T-helper 17 cell (primary cell): ENCODE measurements at regions not wholly inside any gene's neighbourhood (a gene's known extent, or its start where the extent isn't known, plus 50 kb on each side); places are given as distances from the start of the nearest gene placed in this dataset.

ENCODE experiments used
- ATAC-seq: fragments of 150-1000 bp; cut with Tn5 transposase; 2 replicates; pipeline ENCODE4 v1.10.0; 2021; ENCODE audit warnings: mild to moderate bottlenecking, moderate library complexity
- DNase-seq, 3 donors: peaks; one replicate each; pipeline versions ENCODE4 v3.0.0 to v3.0.0-alpha.2; 2020 to 2021
- H3K9me3 ChIP-seq: one replicate; pipeline ENCODE4 v1.7.0; 2013; ENCODE audit warnings: low read length, mild to moderate bottlenecking; ENCODE audit not compliant: control insufficient read depth, poor library complexity, severe bottlenecking
- H3K27ac Mint-ChIP-seq: one replicate; pipeline ENCODE4 v1.8.0; 2022; ENCODE audit warnings: mild to moderate bottlenecking, moderate library complexity, mixed read lengths
- H3K27me3 Mint-ChIP-seq: one replicate; pipeline ENCODE4 v1.8.0; 2022; ENCODE audit warnings: mixed read lengths
- H3K36me3 Mint-ChIP-seq: one replicate; pipeline ENCODE4 v1.8.0; 2022; ENCODE audit warnings: low read depth, mixed read lengths
- H3K4me1 Mint-ChIP-seq: one replicate; pipeline ENCODE4 v1.8.0; 2022; ENCODE audit warnings: mild to moderate bottlenecking, mixed read lengths
- H3K4me3 Mint-ChIP-seq: one replicate; pipeline ENCODE4 v1.8.0; 2022; ENCODE audit warnings: mild to moderate bottlenecking, moderate library complexity, mixed read lengths

DNA sequence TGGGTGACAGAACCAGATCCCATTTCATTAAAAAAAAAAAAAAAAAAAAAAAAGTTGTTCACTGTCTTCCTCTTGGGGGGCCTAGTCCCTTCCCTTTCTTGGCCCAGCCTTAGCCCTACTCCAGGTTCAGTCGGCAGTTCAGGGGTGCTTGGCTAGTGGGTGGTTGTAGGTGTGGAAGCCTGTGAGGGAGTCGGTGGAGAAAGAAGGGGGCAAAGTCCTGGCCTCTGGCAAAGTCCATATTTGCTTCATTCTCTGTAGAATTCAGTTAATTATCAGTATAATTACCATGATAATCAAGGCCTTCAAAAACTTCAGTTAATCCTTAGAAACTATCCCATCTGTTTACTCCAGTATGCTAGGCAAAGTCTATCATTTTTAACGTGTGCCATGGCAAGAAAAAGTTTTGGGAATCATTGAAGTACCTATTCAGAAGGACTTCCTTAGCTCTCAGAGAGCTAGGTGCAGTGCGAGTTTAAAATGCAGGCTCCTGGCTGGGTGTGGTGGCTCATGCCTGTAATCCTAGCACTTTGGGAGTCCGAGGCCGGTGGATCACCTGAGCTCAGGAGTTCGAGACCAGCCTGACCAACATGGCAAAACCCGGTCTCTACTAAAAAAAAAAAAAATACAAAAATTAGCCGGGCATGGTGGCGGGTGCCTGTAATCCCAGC lies 205.7 kb upstream of the ARG1 start:
- Mint-ChIP-seq H3K4me1 (peaks cover 7% of the 10 kb centered on the region), H3K36me3 (peaks cover 2% of the 10 kb centered on the region), H3K4me3 (no peak overlapping the region), H3K27ac (no peak overlapping the region), H3K27me3 (no peaks in the 10 kb centered on the region)
- H3K9me3 ChIP-seq, result no peaks in the 10 kb centered on the region
- ATAC-seq (no peak), DNase-seq (no peak)

DNA sequence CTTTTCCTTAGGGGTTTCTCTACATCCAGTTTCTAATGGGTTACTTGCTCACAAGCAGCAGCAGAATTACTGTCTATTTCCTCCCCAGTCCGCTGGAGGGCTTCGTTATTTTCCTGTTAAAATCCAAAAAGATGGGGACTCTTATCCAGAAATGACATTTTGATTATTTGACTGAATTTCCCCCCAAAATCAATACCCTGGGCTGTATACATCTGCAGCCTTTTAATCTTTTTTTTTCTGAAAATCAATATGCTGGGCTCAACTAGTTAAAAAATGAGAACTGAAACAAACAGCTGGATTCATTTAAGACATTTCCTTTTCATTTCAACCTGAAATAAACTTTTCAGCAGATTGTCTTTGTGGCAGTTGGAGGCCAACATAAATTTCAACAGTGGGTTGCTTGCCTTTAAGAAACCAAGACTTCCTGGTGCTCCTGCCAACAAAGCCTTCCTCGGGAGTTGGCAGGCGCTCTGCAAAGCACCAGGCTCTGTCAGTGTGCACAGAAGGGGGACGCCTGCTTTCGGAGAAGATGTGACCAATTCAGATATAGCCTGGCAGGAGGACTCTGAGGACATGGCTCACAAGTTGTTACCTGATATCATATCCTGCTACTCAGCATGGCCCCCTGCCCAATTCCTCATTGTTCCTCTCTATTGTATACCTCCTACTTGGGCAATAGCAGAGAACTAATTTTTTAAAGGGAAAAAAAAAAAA lies 204.7 kb upstream of the ARG1 start:
- no peak for ATAC-seq
- DNase-seq, result no peak
- H3K4me1 Mint-ChIP-seq, result peaks cover 7% of the 10 kb centered on the region
- H3K4me3 Mint-ChIP-seq, result no peak overlapping the region
- no peaks in the 10 kb centered on the region for H3K9me3 ChIP-seq
- H3K27me3 Mint-ChIP-seq, result no peaks in the 10 kb centered on the region
- H3K27ac Mint-ChIP-seq, result no peak overlapping the region
- H3K36me3 Mint-ChIP-seq, result peaks cover 2% of the 10 kb centered on the region

DNA sequence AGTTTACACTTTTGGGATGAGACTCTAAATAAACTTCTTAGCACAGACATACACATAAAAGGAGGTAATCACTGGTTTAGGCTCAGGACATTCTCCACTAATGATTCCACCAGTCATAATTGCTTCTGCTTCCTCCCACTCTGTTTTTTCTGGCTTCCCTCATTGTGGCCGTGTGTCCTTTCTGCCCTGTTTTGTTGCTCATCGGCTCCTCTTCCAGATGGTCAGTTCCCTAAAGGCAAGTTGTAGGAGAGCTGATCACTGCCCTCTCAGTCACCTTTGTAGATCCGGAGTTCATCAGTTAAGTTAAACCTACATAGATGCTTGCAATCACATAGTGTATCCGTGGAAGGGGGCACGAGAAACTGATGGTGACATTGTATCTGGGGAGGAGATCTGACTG lies 200.5 kb upstream of the ARG1 start:
- no peaks in the 10 kb centered on the region for H3K9me3 ChIP-seq
- Mint-ChIP-seq H3K27ac (no peak overlapping the region), H3K36me3 (peaks cover 2% of the 10 kb centered on the region), H3K4me3 (no peak overlapping the region), H3K27me3 (no peaks in the 10 kb centered on the region), H3K4me1 (peaks cover 5% of the 10 kb centered on the region)
- DNase-seq (no peak), ATAC-seq (no peak)

DNA sequence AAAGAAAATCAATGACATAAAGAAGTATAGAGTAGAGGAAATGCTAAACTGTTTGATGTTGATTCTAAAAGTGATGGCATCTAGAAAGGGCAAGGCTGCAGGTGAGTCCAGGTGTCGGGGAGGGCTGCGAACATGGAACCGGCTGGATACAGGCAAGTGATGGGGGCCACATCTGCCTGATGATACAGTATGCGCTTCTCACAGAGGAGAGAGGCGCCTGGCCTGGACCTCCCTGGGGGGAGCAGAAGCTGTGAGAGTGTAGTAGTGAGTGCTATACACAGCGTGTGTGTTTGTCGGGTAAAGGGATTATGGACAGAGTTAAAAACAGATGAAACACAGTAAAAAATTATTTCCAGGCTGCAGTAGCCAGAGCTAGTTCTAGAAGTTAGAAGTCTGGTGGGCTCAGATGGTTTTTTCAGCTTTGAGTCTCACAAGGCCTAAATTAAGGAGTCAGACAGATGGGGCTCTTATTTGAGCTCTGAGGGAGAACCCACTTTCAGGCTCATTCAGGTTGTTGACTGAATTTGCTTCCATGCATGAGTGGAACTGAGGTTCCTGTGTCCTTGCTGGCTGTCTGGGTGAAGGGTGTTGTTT lies 195.8 kb upstream of the ARG1 start:
- Mint-ChIP-seq H3K27me3 (no peaks in the 10 kb centered on the region), H3K36me3 (peaks cover 2% of the 10 kb centered on the region), H3K4me3 (no peak overlapping the region), H3K4me1 (peaks cover 5% of the 10 kb centered on the region), H3K27ac (no peak overlapping the region)
- DNase-seq (no peak), ATAC-seq (no peak)
- no peaks in the 10 kb centered on the region for H3K9me3 ChIP-seq

DNA sequence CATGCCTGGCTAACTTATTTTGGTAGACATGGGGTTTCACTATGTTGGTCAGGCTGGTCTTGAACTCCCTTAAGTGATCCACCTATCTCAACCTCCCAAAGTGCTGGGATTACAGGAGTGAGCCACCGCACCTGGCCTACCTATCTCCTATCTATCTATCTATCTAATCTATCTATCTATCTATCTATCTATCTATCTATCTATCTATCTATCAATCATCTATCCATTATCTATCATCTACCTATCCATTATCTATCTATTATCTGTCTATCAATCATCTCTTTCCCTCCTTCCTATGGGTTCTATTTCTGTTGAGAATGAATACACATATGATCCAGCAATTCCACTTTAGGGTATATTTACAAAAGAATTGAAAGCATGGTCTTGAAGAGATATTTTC lies 194.2 kb upstream of the ARG1 start:
- H3K27ac Mint-ChIP-seq, result no peak overlapping the region
- no peak overlapping the region for H3K4me3 Mint-ChIP-seq
- DNase-seq (no peak), ATAC-seq (no peak)
- peaks cover 5% of the 10 kb centered on the region for H3K4me1 Mint-ChIP-seq
- no peaks in the 10 kb centered on the region for H3K9me3 ChIP-seq
- peaks cover 2% of the 10 kb centered on the region for H3K36me3 Mint-ChIP-seq
- no peaks in the 10 kb centered on the region for H3K27me3 Mint-ChIP-seq

DNA sequence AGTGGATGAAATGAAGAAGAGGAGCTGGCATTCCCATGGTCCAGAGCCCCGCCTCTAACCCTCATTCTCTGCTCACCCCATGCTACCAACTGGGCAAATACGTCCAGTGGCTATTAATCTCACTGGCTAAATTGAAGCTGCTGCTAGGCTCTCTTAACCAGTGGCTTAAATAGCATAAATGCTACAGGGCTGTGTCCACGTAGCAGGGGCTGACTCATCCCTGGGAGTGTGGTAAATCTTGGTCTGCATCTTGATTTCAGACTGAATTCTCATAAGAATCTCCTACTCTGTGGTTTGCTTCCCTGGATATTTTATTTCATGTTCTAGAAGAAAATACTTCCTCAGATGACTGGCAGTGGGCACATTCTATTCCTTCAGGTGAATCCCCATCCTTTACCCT lies 193.1 kb upstream of the ARG1 start:
- no peak overlapping the region for H3K27ac Mint-ChIP-seq
- H3K36me3 Mint-ChIP-seq, result peaks cover 2% of the 10 kb centered on the region
- DNase-seq (no peak), ATAC-seq (no peak)
- H3K4me3 Mint-ChIP-seq, result no peak overlapping the region
- H3K9me3 ChIP-seq, result no peaks in the 10 kb centered on the region
- H3K27me3 Mint-ChIP-seq, result no peaks in the 10 kb centered on the region
- H3K4me1 Mint-ChIP-seq, result peaks cover 5% of the 10 kb centered on the region

DNA sequence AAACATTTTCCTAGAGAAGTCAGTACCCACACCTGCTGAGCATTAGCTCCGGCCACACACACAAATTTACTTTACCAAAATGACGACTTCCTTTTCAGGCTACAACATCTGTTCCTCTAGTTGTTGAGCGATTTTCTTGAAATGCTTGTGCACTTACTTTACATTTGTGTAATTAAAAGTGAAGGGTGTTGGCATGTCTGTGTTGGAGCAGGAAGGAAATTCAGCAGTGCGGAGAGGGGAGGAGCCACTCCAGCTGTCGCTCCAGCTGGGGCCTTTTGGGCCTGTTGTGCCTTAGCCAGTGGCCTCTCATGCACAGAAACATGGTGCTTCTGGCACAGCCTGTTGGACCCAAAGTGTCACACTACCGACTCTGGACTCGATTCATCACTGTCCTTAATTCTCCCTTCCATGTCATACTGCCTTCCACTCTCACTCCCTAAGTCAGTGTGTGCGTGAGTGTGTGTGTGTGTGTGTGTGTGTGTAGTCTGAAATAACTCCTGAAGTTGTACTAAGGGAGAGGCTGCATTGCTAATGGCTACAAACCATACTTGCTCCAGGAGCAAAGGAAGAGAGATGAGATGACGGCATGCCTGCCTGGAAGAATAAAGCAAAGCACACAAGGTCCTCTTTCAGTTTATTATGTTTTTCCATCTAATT lies 191.8 kb upstream of the ARG1 start:
- H3K27me3 Mint-ChIP-seq, result no peaks in the 10 kb centered on the region
- peaks cover 3% of the 10 kb centered on the region for H3K4me1 Mint-ChIP-seq
- peaks cover 5% of the 10 kb centered on the region for H3K36me3 Mint-ChIP-seq
- DNase-seq, result no peak
- H3K27ac Mint-ChIP-seq, result no peak overlapping the region
- no peak overlapping the region for H3K4me3 Mint-ChIP-seq
- ATAC-seq, result no peak
- no peaks in the 10 kb centered on the region for H3K9me3 ChIP-seq

DNA sequence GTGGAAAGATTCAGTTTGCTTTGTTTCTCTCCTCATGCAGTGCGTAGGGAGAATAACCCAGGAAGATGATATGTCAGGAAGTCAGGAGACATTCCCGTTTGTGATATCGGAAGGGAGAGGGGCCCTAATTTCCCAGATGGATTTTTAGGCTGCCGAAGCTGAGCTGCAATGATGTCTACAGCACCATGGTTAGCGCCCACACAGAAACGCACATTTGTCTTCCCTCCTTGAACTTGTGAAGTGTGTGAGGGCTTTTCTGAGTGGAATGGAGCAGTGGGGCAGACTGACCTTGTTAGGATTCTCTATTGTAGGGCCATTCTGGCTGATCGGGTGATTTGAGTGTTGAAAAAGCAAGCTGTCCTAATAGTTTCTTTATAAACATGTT lies 191.3 kb upstream of the ARG1 start:
- H3K9me3 ChIP-seq, result no peaks in the 10 kb centered on the region
- Mint-ChIP-seq H3K27me3 (no peaks in the 10 kb centered on the region), H3K4me1 (peaks cover 3% of the 10 kb centered on the region), H3K36me3 (peaks cover 5% of the 10 kb centered on the region), H3K4me3 (no peak overlapping the region), H3K27ac (no peak overlapping the region)
- no peak for DNase-seq
- no peak for ATAC-seq

DNA sequence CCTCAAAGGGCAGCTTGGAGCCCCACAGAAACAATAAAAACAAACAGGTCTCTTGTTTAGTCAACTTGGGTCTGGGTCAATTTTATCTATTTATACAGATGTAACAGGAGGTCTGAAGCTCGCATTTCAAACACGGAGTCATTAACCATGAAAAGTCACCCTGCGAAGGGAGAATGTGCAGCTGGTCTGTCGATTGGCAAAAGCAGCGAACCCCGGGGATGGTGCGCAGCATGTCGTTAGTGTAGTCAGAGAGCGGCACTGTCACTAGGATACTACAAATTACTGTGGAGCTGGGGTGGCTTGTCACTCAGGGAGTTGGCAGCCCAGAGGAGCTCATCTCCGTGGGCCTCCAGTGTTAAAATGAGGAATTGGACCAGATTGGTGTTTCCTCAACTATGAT lies 190.4 kb upstream of the ARG1 start:
- no peak for ATAC-seq
- Mint-ChIP-seq H3K4me3 (no peak overlapping the region), H3K36me3 (peaks cover 2% of the 10 kb centered on the region), H3K4me1 (no peaks in the 10 kb centered on the region), H3K27me3 (no peaks in the 10 kb centered on the region), H3K27ac (peak overlapping the region; percentile 17)
- no peaks in the 10 kb centered on the region for H3K9me3 ChIP-seq
- DNase-seq, result no peak

DNA sequence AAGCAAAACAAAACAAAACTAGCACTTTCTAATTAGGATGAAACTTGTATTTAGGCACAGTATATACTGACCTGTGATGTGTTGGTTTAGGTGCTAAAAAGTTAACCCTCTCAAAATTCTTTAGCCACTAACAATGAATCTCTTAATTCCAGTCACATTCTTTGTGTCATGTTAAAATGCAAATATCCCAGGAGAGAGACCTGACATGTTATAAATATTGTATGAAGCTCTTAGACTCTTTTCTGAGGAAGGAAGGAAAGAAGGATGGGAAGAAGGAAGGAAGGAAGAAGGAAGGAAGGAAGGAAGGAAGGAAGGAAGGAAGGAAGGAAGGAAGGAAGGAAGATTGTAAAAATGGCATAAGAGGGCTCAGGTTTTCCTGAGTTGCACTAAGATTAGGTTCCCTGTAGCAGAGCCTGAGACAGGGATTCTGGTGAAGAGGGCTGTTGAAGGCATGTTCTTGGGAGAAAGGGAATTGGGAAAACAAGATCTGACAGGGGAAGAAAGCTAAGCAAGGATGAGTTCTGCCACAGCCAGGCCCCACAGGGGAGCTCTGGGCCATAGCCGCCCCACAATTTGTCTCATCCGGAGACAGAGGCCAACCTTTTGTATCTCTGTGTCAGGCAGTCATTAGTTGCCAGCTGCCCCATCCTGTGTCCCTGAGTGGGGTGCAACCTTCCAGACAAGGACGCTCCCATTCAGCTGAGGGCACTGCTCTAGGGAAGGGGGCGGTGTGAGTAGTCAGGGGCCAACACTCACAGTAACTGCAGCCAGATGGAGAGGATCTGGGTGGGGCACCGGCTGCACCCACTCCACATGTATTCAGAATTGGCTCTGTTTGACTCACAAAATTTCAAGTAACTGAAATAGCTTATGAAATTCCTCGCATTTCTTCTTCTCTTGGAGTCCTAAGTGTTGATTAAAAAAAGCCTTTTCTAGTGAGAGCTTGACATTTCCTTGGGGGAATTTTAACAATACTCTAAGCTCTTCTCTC lies 189.3 kb upstream of the ARG1 start:
- Mint-ChIP-seq H3K27me3 (no peaks in the 10 kb centered on the region), H3K4me1 (peaks cover 3% of the 10 kb centered on the region), H3K36me3 (peaks cover 5% of the 10 kb centered on the region), H3K27ac (peak overlapping the region; percentile 17), H3K4me3 (no peak overlapping the region)
- ATAC-seq (no peak), DNase-seq (no peak)
- no peaks in the 10 kb centered on the region for H3K9me3 ChIP-seq

DNA sequence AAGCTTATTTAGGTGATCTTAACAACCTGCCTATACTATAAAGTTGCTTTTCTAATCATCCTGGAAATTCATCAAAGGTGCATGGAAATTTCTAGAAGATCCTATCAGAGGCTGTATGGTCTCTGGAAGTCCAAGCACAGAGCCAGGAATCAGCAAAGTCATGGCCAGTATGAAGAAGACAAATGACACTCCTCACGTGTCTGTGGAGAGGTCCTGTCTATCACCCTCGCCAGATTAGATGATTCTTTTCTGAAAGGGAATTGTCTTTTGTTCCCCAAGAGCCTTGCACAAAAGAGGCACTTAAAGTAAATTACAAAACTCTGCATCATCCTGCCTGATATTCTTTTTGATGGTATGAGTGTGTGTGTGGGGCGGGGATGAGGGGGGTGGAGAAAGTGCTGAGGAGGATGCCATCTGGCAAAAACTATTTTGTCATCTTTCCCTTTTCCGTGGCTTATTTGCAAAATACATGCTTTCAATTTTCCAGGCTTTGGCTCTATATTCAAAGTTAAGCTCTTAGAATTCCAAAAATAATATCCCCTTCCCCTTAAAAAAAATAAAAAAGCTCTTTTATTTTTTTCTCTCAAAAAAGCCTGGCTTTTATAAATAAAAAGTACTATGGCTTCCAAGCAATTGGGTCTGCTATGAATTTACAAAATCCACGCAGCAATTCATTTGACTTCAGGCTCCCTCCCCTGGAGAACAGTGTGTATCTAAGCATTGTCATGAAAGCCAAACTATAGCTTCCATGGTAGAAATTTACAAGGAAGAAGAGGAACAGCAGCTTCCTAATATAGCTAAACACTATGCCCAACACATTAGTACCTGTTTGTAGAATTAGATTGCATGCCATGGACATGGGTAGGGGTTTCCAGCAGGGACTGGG lies 185.2 kb upstream of the ARG1 start:
- ATAC-seq (no peak), DNase-seq (no peak)
- Mint-ChIP-seq H3K27me3 (no peaks in the 10 kb centered on the region), H3K36me3 (peaks cover 8% of the 10 kb centered on the region), H3K4me3 (no peak overlapping the region), H3K27ac (no peak overlapping the region), H3K4me1 (peaks cover 8% of the 10 kb centered on the region)
- no peaks in the 10 kb centered on the region for H3K9me3 ChIP-seq

DNA sequence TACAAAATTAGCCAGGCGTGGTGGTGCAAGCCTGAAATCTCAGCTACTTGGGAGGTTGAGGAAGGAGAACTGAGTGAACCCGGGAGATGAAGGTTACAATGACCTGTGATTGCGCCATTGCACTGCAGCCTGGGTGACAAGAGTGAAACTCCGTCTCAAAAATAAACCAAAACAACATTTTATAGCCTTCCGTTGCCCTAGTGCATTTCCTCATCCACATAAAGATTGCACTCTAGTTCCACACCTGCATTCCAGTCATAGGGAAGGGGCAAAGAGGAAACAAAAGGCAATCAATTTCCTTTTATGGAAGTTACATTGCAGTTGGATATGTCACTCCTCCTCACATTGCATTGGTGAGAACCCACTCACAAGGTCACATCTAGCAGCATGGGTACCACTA lies 182.7 kb upstream of the ARG1 start:
- ATAC-seq (no peak), DNase-seq (no peak)
- H3K27ac Mint-ChIP-seq, result no peak overlapping the region
- no peaks in the 10 kb centered on the region for H3K27me3 Mint-ChIP-seq
- no peaks in the 10 kb centered on the region for H3K9me3 ChIP-seq
- H3K4me3 Mint-ChIP-seq, result no peak overlapping the region
- H3K4me1 Mint-ChIP-seq, result peaks cover 8% of the 10 kb centered on the region
- peaks cover 8% of the 10 kb centered on the region for H3K36me3 Mint-ChIP-seq
